Fibroblast of mammary gland (primary cell): ENCODE measurements at regions not wholly inside any gene's neighbourhood (a gene's known extent, or its start where the extent isn't known, plus 50 kb on each side); places are given as distances from the start of the nearest gene placed in this dataset.

Source experiments
- DNase-seq: peaks from one replicate; pipeline ENCODE4 v3.0.0-alpha.2; 2010; ENCODE audit warnings: low read depth
- H3K4me3 ChIP-seq: 2 replicates; pipeline ENCODE4 v1.5.1; 2011; ENCODE audit warnings: low read depth, mild to moderate bottlenecking, low read length, moderate library complexity; ENCODE audit not compliant: control insufficient read depth
- TF ChIP-seq, protein P1 (sequence below): conservative IDR thresholded peaks from 2 replicates; pipeline ENCODE4 v1.5.1; 2011; ENCODE audit warnings: low read depth, low read length, inconsistent platforms; ENCODE audit not compliant: control insufficient read depth, insufficient read depth

DNA sequence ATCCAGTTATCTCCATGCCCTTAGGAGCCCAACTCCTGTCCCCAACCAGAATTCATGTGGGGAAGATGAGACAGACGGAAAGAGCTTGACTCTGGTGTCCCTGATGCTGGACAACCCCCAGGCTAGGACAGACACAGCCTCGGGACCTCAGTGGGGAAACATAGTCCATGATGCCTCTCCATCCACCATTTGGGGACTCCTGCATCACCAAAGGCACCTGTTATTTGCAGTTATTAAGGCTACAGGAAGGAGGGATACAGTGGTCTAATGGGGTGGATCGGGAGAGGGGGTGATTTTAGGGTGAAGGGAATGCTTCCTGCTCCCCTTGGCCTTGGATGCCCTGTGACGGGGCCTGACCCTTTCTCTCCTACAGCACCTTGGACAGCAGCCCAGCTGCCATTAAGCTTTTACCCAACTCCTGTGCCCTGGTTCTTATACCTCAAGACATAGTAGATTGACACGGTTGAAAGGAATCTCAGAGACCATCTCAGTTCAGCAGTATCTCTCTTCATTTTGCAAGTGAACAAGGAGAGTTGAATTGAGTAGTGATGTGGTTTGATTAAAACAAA lies 111.6 kb downstream of the MATN1 start:
- H3K4me3 ChIP-seq: no peak overlapping the region
- TF ChIP-seq, protein P1, sequence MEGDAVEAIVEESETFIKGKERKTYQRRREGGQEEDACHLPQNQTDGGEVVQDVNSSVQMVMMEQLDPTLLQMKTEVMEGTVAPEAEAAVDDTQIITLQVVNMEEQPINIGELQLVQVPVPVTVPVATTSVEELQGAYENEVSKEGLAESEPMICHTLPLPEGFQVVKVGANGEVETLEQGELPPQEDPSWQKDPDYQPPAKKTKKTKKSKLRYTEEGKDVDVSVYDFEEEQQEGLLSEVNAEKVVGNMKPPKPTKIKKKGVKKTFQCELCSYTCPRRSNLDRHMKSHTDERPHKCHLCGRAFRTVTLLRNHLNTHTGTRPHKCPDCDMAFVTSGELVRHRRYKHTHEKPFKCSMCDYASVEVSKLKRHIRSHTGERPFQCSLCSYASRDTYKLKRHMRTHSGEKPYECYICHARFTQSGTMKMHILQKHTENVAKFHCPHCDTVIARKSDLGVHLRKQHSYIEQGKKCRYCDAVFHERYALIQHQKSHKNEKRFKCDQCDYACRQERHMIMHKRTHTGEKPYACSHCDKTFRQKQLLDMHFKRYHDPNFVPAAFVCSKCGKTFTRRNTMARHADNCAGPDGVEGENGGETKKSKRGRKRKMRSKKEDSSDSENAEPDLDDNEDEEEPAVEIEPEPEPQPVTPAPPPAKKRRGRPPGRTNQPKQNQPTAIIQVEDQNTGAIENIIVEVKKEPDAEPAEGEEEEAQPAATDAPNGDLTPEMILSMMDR: no peak
- no peak for DNase-seq

DNA sequence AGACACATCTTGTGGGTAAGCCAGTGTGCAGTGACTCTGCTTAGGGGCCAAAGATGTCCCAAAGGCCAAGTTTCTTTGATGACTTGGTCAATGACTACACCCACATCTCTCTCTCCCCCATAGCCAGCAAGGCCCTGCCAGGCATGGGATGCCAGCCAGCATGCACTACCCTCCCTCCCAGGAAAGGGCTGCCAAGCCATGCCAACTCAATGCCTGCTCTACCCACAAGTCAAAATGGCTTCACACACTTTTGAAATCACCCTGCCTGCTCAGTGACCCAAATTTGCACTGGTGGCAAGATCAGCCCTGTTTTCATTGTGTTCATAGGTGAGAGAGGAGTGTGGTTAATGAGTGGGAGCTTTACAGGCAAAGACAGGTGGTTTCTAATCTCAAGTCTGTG lies 112.5 kb downstream of the MATN1 start:
- TF ChIP-seq, protein P1: no peak
- no peak for DNase-seq
- no peak overlapping the region for H3K4me3 ChIP-seq

DNA sequence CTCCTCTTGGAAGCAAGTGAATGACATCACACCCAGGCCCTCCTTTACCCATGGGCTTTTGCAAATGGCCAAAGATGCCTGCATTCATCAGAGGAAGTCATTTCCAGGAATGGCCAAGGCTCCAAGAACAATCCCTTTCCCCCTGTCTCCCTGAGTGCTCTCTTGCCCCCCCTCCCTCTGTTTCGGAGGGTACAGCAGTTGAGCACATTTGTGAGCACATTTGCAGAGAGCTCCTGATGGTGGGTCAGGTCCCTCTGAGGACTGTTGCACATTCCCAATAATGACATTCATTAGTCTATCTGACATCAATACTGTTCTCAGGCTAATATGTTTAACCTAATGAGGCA lies 113.4 kb downstream of the MATN1 start:
- no peak overlapping the region for H3K4me3 ChIP-seq
- TF ChIP-seq, protein P1: no peak
- DNase-seq: no peak

DNA sequence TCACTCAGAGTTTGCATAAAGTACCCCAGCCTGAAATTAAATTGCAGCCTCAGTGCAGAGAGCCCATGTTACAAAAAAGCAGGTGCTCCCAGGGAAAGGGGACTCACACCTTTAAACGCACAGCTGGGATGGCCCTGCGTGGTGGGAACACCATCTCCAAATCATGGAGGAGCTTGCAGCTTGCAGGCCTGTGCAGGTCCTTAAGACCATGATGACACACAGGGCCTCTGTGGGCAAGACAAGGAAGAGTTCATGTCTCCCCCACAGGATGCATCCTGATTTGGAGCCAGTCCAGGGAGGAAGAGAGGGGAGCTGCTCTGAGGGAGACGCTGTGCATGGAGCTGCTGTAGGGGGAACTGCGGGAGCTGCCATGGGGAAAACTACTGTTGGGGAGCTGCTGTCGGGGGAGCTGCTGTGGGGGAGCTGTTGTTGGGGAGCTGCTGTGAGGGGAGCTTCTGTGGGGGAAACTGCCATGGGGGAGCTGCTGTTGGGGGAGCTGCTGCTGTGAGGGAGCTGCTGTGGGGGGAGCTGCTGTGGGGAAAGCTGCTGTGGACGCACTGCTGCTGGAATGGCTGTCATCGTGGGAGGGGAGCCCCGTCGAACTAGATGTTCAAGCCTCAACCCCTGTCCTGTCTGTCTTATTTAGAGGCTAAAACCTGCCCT lies 113.9 kb downstream of the MATN1 start:
- no peak for DNase-seq
- no peak overlapping the region for H3K4me3 ChIP-seq
- TF ChIP-seq, protein P1: no peak

DNA sequence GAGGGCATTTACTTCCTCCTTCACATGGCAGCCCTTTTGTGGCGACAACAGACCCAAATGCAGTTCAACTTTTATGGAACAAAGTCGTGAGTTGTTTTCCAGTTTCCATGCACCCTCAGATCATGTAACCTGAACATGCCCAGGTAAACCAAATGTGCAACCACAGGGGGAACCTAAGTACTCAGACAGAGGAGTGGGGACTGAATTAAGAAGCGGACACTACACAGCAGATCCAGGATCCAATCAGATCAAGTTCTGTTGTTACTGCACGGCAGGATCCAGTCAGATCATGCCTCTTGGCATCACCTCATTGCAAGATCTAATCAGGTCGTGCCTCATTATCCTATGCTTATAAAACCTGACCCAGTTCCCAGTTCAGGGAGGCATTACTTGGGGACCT lies 115.7 kb downstream of the MATN1 start:
- DNase-seq: no peak
- TF ChIP-seq, protein P1: no peak
- no peak overlapping the region for H3K4me3 ChIP-seq

DNA sequence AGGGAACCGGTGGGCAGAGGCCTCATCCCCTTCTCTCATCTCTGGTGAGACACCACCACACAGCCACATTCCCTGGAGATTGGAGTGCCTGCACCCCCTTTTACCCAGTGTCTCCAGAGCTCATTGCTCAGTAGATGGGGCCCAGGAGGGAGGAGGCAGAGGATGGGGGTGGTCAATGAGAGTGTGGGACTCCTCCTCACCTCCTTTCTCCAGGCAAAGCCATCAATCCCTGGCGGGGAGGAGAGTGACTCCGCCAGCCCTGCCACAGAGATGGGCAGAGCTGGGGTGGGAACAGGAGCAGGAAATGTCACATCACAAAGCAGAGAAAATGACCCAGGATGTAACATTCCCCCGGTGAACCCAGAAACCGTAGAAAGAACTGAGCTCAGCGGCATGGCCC lies 117.2 kb downstream of the MATN1 start:
- no peak overlapping the region for H3K4me3 ChIP-seq
- DNase-seq: no peak
- TF ChIP-seq, protein P1: no peak
